ENCODE measurements at regions not wholly inside any gene's neighbourhood (a gene's known extent, or its start where the extent isn't known, plus 50 kb on each side); places are given as distances from the start of the nearest gene placed in this dataset.

DNA sequence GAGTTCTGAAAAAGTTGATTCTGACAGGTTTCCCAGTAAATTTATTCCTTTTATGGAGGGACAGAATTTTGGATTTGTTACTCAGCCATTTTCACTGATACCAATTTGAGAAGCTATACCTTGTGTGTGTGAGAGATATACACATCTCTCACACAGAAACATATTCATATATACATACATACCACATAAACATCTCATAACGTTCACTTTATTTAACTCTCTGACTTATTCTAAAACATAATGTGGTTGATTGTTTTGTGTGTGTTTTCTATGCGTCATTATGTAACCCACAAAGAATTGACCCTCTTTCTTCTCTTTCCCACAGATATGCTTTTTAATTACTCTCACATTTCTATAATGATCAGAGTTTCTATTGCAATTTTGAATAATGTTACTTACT lies 570.8 kb upstream of the TLE4 start:
- TF ChIP-seq, protein P1, sequence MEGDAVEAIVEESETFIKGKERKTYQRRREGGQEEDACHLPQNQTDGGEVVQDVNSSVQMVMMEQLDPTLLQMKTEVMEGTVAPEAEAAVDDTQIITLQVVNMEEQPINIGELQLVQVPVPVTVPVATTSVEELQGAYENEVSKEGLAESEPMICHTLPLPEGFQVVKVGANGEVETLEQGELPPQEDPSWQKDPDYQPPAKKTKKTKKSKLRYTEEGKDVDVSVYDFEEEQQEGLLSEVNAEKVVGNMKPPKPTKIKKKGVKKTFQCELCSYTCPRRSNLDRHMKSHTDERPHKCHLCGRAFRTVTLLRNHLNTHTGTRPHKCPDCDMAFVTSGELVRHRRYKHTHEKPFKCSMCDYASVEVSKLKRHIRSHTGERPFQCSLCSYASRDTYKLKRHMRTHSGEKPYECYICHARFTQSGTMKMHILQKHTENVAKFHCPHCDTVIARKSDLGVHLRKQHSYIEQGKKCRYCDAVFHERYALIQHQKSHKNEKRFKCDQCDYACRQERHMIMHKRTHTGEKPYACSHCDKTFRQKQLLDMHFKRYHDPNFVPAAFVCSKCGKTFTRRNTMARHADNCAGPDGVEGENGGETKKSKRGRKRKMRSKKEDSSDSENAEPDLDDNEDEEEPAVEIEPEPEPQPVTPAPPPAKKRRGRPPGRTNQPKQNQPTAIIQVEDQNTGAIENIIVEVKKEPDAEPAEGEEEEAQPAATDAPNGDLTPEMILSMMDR (IDR thresholded peaks at IDR 0.05): no peak
- H2AFZ ChIP-seq: no peak overlapping the region
- no peaks in the 10 kb centered on the region for H3K79me2 ChIP-seq
- H3K4me1 ChIP-seq: no peaks in the 10 kb centered on the region
- H3K4me3 ChIP-seq (ENCODE audit: low read depth, low read length): no peak overlapping the region
- no peak overlapping the region for H3K4me2 ChIP-seq (ENCODE audit: low read length)
- H3K9ac ChIP-seq: no peak overlapping the region
- H3K27me3 ChIP-seq (ENCODE audit: control insufficient read depth, insufficient read depth, low read length): no peaks in the 10 kb centered on the region
- no peaks in the 10 kb centered on the region for H3K9me3 ChIP-seq (ENCODE audit: control insufficient read depth, low read length)
- no peak overlapping the region for H3K27ac ChIP-seq
- H3K36me3 ChIP-seq (ENCODE audit: control insufficient read depth, insufficient read depth, low read length): no peaks in the 10 kb centered on the region

DNA sequence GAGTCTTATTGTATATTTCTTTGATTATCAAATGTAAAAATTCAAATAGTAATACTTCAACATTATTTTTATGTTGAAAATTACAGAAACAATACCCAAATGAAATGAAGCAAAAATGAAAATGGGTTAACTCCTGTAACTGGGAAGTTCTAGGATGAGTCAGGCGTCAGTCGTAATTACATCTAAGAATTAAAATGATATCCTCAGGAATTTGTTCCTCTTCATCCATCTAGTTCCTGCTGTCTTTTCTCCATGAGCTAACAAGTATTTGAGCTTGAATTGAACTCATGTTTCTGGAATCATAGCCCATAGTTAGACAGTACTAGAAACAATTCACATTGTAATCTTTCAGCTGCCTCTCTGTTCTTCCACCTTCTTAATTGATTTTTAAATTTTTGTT lies 568.3 kb upstream of the TLE4 start:
- TF ChIP-seq, protein P1 (IDR thresholded peaks at IDR 0.05): no peak
- H3K79me2 ChIP-seq: no peaks in the 10 kb centered on the region

DNA sequence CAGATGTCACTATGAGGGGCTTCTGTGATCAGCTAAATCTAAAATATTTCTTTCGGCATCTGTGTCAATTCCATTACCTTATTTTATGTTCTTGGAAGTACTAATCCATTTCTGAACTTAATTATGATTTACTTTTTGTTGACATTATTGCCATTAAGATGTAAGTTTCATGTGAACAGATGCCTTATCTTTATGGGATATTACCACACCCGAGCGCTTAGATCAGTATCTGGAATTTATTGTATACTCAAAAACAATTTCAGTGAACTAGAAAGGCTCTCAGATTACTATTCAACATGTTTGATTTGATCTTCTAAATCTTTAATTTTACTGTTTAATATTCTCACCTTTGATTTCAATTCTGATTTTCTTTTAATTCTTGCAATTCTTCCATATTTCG lies 567.7 kb upstream of the TLE4 start:
- Histone ChIP-seq H3K4me2 (ENCODE audit: low read length) (no peak overlapping the region), H3K27ac (no peak overlapping the region), H2AFZ (no peak overlapping the region), H3K9ac (no peak overlapping the region), H3K79me2 (no peaks in the 10 kb centered on the region), H3K27me3 (ENCODE audit: control insufficient read depth, insufficient read depth, low read length) (no peaks in the 10 kb centered on the region), H3K9me3 (ENCODE audit: control insufficient read depth, low read length) (no peaks in the 10 kb centered on the region), H3K36me3 (ENCODE audit: control insufficient read depth, insufficient read depth, low read length) (no peaks in the 10 kb centered on the region), H3K4me3 (ENCODE audit: low read depth, low read length) (no peak overlapping the region), H3K4me1 (no peaks in the 10 kb centered on the region)
- TF ChIP-seq, protein P1 (IDR thresholded peaks at IDR 0.05): no peak

More for the DNA sequence above, 568.3 kb upstream of the TLE4 start:
- Histone ChIP-seq H3K27ac (no peak overlapping the region), H3K9me3 (ENCODE audit: control insufficient read depth, low read length) (no peaks in the 10 kb centered on the region), H3K4me1 (no peaks in the 10 kb centered on the region), H3K27me3 (ENCODE audit: control insufficient read depth, insufficient read depth, low read length) (no peaks in the 10 kb centered on the region), H3K4me2 (ENCODE audit: low read length) (no peak overlapping the region), H2AFZ (no peak overlapping the region), H3K36me3 (ENCODE audit: control insufficient read depth, insufficient read depth, low read length) (no peaks in the 10 kb centered on the region), H3K9ac (no peak overlapping the region), H3K4me3 (ENCODE audit: low read depth, low read length) (no peak overlapping the region)

DNA sequence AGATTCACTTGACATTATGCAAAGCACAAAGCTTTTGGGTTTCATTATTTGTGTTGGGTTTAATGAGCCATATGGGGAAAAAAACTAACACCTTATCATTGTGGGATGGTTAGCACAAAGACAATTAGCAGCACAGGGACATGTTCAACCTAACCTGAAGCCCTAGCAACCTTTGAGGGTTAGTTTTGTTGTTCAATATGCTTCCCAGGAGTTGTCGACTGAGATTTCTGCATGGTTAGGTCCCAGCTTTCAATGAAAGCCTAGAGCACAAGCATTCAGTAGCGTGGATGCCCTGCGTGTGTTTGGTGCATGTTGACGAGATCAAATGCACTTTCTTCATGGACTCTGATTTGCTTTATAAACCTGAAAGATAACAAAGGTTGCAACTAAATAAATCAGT lies 565.2 kb upstream of the TLE4 start:
- no peaks in the 10 kb centered on the region for H3K4me1 ChIP-seq
- no peak overlapping the region for H3K9ac ChIP-seq
- no peak overlapping the region for H3K27ac ChIP-seq
- no peaks in the 10 kb centered on the region for H3K36me3 ChIP-seq (ENCODE audit: control insufficient read depth, insufficient read depth, low read length)
- H3K27me3 ChIP-seq (ENCODE audit: control insufficient read depth, insufficient read depth, low read length): no peaks in the 10 kb centered on the region
- no peaks in the 10 kb centered on the region for H3K9me3 ChIP-seq (ENCODE audit: control insufficient read depth, low read length)
- H3K4me3 ChIP-seq (ENCODE audit: low read depth, low read length): no peak overlapping the region
- no peak overlapping the region for H2AFZ ChIP-seq
- H3K79me2 ChIP-seq: no peaks in the 10 kb centered on the region
- TF ChIP-seq, protein P1 (IDR thresholded peaks at IDR 0.05): no peak
- H3K4me2 ChIP-seq (ENCODE audit: low read length): no peak overlapping the region

DNA sequence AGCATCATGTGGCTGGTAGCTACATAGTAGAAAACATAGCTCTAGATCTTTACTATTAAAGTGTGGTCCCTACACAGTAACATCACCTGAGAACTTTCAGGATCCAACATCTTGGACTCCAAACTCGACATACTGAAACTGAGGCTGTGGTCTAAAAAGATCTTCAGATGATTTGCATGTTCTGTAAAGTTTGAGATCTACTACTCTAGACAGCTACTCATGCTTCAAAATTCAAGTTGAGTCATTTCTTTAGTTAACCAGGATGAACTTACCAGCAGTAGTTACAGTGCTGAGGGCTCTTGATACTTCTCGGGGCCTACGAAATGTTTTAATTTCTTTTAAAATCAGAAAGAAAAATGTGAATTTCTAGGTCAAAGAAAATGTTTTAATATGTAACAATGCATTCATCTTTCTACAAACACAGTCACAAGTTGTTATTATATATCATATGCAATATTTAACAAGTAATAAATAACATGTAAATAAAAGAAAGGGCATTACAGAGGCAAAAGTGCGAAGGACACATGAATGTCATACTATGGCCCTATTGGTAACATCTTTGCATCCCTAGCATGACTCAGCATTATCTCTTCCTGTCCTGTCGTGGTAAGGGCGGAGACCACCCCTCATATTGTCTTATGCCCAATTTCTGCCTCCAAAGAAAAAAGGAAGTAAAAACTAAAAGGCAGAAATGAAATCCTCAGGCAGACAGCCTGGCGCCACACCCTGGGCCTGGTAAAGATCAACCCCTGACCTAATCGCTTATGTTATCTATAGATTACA lies 563.9 kb upstream of the TLE4 start:
- H3K4me2 ChIP-seq (ENCODE audit: low read length): no peak overlapping the region
- no peak overlapping the region for H2AFZ ChIP-seq
- no peaks in the 10 kb centered on the region for H3K36me3 ChIP-seq (ENCODE audit: control insufficient read depth, insufficient read depth, low read length)
- TF ChIP-seq, protein P1 (IDR thresholded peaks at IDR 0.05): no peak
- no peaks in the 10 kb centered on the region for H3K27me3 ChIP-seq (ENCODE audit: control insufficient read depth, insufficient read depth, low read length)
- H3K27ac ChIP-seq: no peak overlapping the region
- no peak overlapping the region for H3K4me3 ChIP-seq (ENCODE audit: low read depth, low read length)
- no peaks in the 10 kb centered on the region for H3K4me1 ChIP-seq
- no peaks in the 10 kb centered on the region for H3K9me3 ChIP-seq (ENCODE audit: control insufficient read depth, low read length)
- no peaks in the 10 kb centered on the region for H3K79me2 ChIP-seq
- H3K9ac ChIP-seq: no peak overlapping the region
